ENCODE measurements at regions not wholly inside any gene's neighbourhood (a gene's known extent, or its start where the extent isn't known, plus 50 kb on each side); places are given as distances from the start of the nearest gene placed in this dataset.

GRCh38 chr2:219766658-219767057 is 139.2 kb downstream of the SLC4A3 start:
- intact Hi-C loops (cut with micrococcal nuclease): no loop called here

GRCh38 chr2:219769090-219769910 is 141.9 kb downstream of the SLC4A3 start:
- Mint-ChIP-seq H3K4me1 (ENCODE audit: insufficient read depth, unreplicated experiment) (no peaks in the 10 kb centered on the region), H3K27me3 (ENCODE audit: insufficient read depth, unreplicated experiment) (no peaks in the 10 kb centered on the region), H3K4me3 (ENCODE audit: unreplicated experiment) (no peak overlapping the region), H3K36me3 (ENCODE audit: insufficient read depth, unreplicated experiment) (no peaks in the 10 kb centered on the region), H3K27ac (ENCODE audit: low read depth, unreplicated experiment) (no peak overlapping the region), H3K9me3 (ENCODE audit: unreplicated experiment) (peaks cover 15% of the 10 kb centered on the region)
- intact Hi-C loops (cut with micrococcal nuclease): no loop called here
- BruUV-seq (replicated peaks): no TSS peak
- no peak for TF ChIP-seq CTCF (IDR thresholded peaks at IDR 0.05; ENCODE audit: unreplicated experiment)
- DNase-seq (ENCODE audit: unreplicated experiment): no peak
- ChIA-PET POLR2A (no interaction called here), CTCF (interaction anchor here (0.7 to 1.4 kb wide), 6 partner anchors 15 to 1804 kb away, joined by 3 read pairs; no protein-coding TSS in a partner anchor)

More at GRCh38 chr2:219766658-219767057, 139.2 kb downstream of the SLC4A3 start:
- Mint-ChIP-seq H3K9me3 (ENCODE audit: unreplicated experiment) (peaks cover 15% of the 10 kb centered on the region), H3K4me3 (ENCODE audit: unreplicated experiment) (no peak overlapping the region), H3K27ac (ENCODE audit: low read depth, unreplicated experiment) (no peak overlapping the region), H3K4me1 (ENCODE audit: insufficient read depth, unreplicated experiment) (no peaks in the 10 kb centered on the region), H3K27me3 (ENCODE audit: insufficient read depth, unreplicated experiment) (no peaks in the 10 kb centered on the region), H3K36me3 (ENCODE audit: insufficient read depth, unreplicated experiment) (no peaks in the 10 kb centered on the region)
- no TSS peak for BruUV-seq (replicated peaks)
- POLR2A ChIA-PET: no interaction called here
- no peak for DNase-seq (ENCODE audit: unreplicated experiment)
- TF ChIP-seq CTCF (IDR thresholded peaks at IDR 0.05; ENCODE audit: unreplicated experiment): no peak
- CTCF ChIA-PET: interaction anchor here (0.5 kb wide), 1 partner anchor 1330 kb away, joined by 3 read pairs; no protein-coding TSS in a partner anchor

GRCh38 chr2:219772103-219772635 is 144.7 kb downstream of the SLC4A3 start:
- no peak for TF ChIP-seq CTCF (IDR thresholded peaks at IDR 0.05; ENCODE audit: unreplicated experiment)
- Mint-ChIP-seq H3K27me3 (ENCODE audit: insufficient read depth, unreplicated experiment) (no peaks in the 10 kb centered on the region), H3K36me3 (ENCODE audit: insufficient read depth, unreplicated experiment) (peaks cover 5% of the 10 kb centered on the region), H3K4me1 (ENCODE audit: insufficient read depth, unreplicated experiment) (no peaks in the 10 kb centered on the region), H3K4me3 (ENCODE audit: unreplicated experiment) (no peak overlapping the region), H3K27ac (ENCODE audit: low read depth, unreplicated experiment) (no peak overlapping the region), H3K9me3 (ENCODE audit: unreplicated experiment) (peaks cover 7% of the 10 kb centered on the region)
- BruUV-seq (replicated peaks): no TSS peak
- CTCF ChIA-PET: no interaction called here
- intact Hi-C loops (cut with micrococcal nuclease): no loop called here
- POLR2A ChIA-PET: no interaction called here
- no peak for DNase-seq (ENCODE audit: unreplicated experiment)

- BruUV-seq (replicated peaks): no TSS peak
- intact Hi-C loops (cut with micrococcal nuclease): no loop called here
- TF ChIP-seq CTCF (IDR thresholded peaks at IDR 0.05; ENCODE audit: unreplicated experiment): no peak
- DNase-seq (ENCODE audit: unreplicated experiment): no peak
- CTCF ChIA-PET: no interaction called here
- peaks cover 7% of the 10 kb centered on the region for H3K9me3 Mint-ChIP-seq (ENCODE audit: unreplicated experiment)
- no peak overlapping the region for H3K27ac Mint-ChIP-seq (ENCODE audit: low read depth, unreplicated experiment)
- H3K4me1 Mint-ChIP-seq (ENCODE audit: insufficient read depth, unreplicated experiment): no peaks in the 10 kb centered on the region
- no peak overlapping the region for H3K4me3 Mint-ChIP-seq (ENCODE audit: unreplicated experiment)
- POLR2A ChIA-PET: no interaction called here
- H3K36me3 Mint-ChIP-seq (ENCODE audit: insufficient read depth, unreplicated experiment): peaks cover 5% of the 10 kb centered on the region
- no peaks in the 10 kb centered on the region for H3K27me3 Mint-ChIP-seq (ENCODE audit: insufficient read depth, unreplicated experiment)
These were observed 145.3 kb downstream of the SLC4A3 start for GRCh38 chr2:219772697-219773096.
